CD14-positive monocyte (primary cell): ENCODE measurements at regions not wholly inside any gene's neighbourhood (a gene's known extent, or its start where the extent isn't known, plus 50 kb on each side); places are given as distances from the start of the nearest gene placed in this dataset.

Source experiments
- DNase-seq, 3 donors: peaks; one replicate each; pipeline ENCODE4 v3.0.0-alpha.2; 2011 to 2022
- H2AFZ ChIP-seq: 2 replicates; pipeline ENCODE4 v1.6.0; 2012; ENCODE audit warnings: mild to moderate bottlenecking, low read depth, low read length, inconsistent platforms; ENCODE audit not compliant: insufficient read depth, poor library complexity, severe bottlenecking
- H3K27ac ChIP-seq, 2 donors: 1 replicate in 1 of 2; 2 replicates in 1 of 2; pipeline ENCODE4 v1.5.1; 2012 to 2013; ENCODE audit warnings: low read length in 2 of 2, control low read depth in 1 of 2, inconsistent platforms in 1 of 2, low read depth in 1 of 2, mild to moderate bottlenecking in 1 of 2
- H3K27me3 ChIP-seq, 2 donors: one replicate each; pipeline versions ENCODE4 v1.6.0 to v1.6.1; 2011 to 2013; ENCODE audit warnings: low read length in 2 of 2; ENCODE audit not compliant: control insufficient read depth in 2 of 2, insufficient read depth in 2 of 2
- H3K36me3 ChIP-seq, 2 donors: replicated peaks in 1 of 2; 1 replicate in 1 of 2; 2 replicates in 1 of 2; pipeline versions ENCODE4 v1.5.1 to v1.6.1; 2012 to 2013; ENCODE audit warnings: low read length in 2 of 2, control low read depth in 1 of 2, inconsistent platforms in 1 of 2, mild to moderate bottlenecking in 1 of 2; ENCODE audit not compliant: insufficient read depth in 2 of 2, control insufficient read depth in 1 of 2
- H3K4me1 ChIP-seq, 2 donors: 1 replicate in 1 of 2; 2 replicates in 1 of 2; pipeline versions ENCODE4 v1.5.1 to v1.6.1; 2012 to 2013; ENCODE audit warnings: low read length in 2 of 2, control low read depth in 1 of 2, inconsistent platforms in 1 of 2, mild to moderate bottlenecking in 1 of 2, moderate library complexity in 1 of 2; ENCODE audit not compliant: insufficient read depth in 2 of 2, control insufficient read depth in 1 of 2
- H3K4me2 ChIP-seq: replicated peaks from 2 replicates; pipeline ENCODE3; 2012; ENCODE audit warnings: low read length, moderate library complexity, mild to moderate bottlenecking; ENCODE audit not compliant: poor library complexity, severe bottlenecking; ENCODE audit errors: extremely low read depth
- H3K4me3 ChIP-seq, 3 experiments: fragments of 200-600 bp in 1 of 3; sonication (generic) in 1 of 3; replicated peaks in 1 of 3; 1 replicate in 2 of 3; 2 replicates in 1 of 3; pipeline ENCODE4 v1.5.1; 2011 to 2013; ENCODE audit warnings: low read length in 3 of 3, mild to moderate bottlenecking in 3 of 3, control low read depth in 2 of 3, low read depth in 2 of 3, inconsistent platforms in 1 of 3, moderate library complexity in 1 of 3
- H3K79me2 ChIP-seq: 2 replicates; pipeline ENCODE4 v1.6.0; 2012; ENCODE audit warnings: mild to moderate bottlenecking, control low read depth, inconsistent platforms, low read length, moderate library complexity; ENCODE audit not compliant: insufficient read depth
- H3K9ac ChIP-seq: 2 replicates; pipeline ENCODE4 v1.6.0; 2017; ENCODE audit warnings: low read length, mild to moderate bottlenecking; ENCODE audit not compliant: insufficient read depth, poor library complexity, severe bottlenecking
- H3K9me3 ChIP-seq, 2 donors: replicated peaks in 1 of 2; 1 replicate in 1 of 2; 2 replicates in 1 of 2; pipeline versions ENCODE4 v1.5.1 to v1.6.1; 2012 to 2013; ENCODE audit warnings: low read length in 2 of 2, control low read depth in 1 of 2; ENCODE audit not compliant: control insufficient read depth in 1 of 2, insufficient read depth in 1 of 2
- H4K20me1 ChIP-seq: 2 replicates; pipeline ENCODE4 v1.6.0; 2012; ENCODE audit warnings: mild to moderate bottlenecking, low read length, control low read depth, moderate library complexity; ENCODE audit not compliant: insufficient read depth
- H3K27ac Mint-ChIP-seq, 7 donors: one replicate each; pipeline ENCODE4 v1.8.0; 2020; ENCODE audit warnings: mild to moderate bottlenecking in 7 of 7, mixed read lengths in 7 of 7, moderate library complexity in 6 of 7, inconsistent platforms in 2 of 7
- H3K27me3 Mint-ChIP-seq, 3 donors: one replicate each; pipeline ENCODE4 v1.8.0; 2021 to 2022; ENCODE audit warnings: low read depth in 3 of 3, mild to moderate bottlenecking in 3 of 3, mixed read lengths in 3 of 3, moderate library complexity in 3 of 3, inconsistent platforms in 1 of 3
- H3K36me3 Mint-ChIP-seq, 2 donors: one replicate each; pipeline ENCODE4 v1.8.0; 2020; ENCODE audit warnings: mixed read lengths in 2 of 2, inconsistent platforms in 1 of 2, mild to moderate bottlenecking in 1 of 2
- H3K4me1 Mint-ChIP-seq: one replicate; pipeline ENCODE4 v1.8.0; 2020; ENCODE audit warnings: mild to moderate bottlenecking, mixed read lengths
- H3K4me3 Mint-ChIP-seq, 2 donors: one replicate each; pipeline ENCODE4 v1.8.0; 2020; ENCODE audit warnings: mild to moderate bottlenecking in 2 of 2, mixed read lengths in 2 of 2, moderate library complexity in 1 of 2
- H3K9me3 Mint-ChIP-seq, 7 donors: one replicate each; pipeline ENCODE4 v1.8.0; 2020 to 2022; ENCODE audit warnings: mixed read lengths in 7 of 7, mild to moderate bottlenecking in 6 of 7, moderate library complexity in 6 of 7, inconsistent platforms in 2 of 7
- CTCF ChIP-seq: fragments of 200-600 bp; IDR thresholded peaks from one replicate; pipeline ENCODE4 v1.8.0; 2022; ENCODE audit warnings: antibody characterized with exemption, mild to moderate bottlenecking
- WGBS: methylation state at CpG from one replicate; pipeline ENCODE4 v1.1.5; 2013; ENCODE audit warnings: missing lambda C conversion rate; ENCODE audit not compliant: insufficient coverage; 5-methylcytosine and 5-hydroxymethylcytosine counted together
- intact Hi-C, 2 donors: fragments of 100-400 bp; cut with micrococcal nuclease; formaldehyde crosslinking; loops; one replicate each; pipeline versions ENCODE4 v1.15.0 to v1.15.1; 2023

GRCh38 chr18:38263066-38263465 lies 697.5 kb upstream of the CELF4 start:
- DNase-seq: no peak
- Histone ChIP-seq H3K4me1 (no peaks in the 10 kb centered on the region), H2AFZ (no peak overlapping the region), H3K36me3 (no peaks in the 10 kb centered on the region), H4K20me1 (no peaks in the 10 kb centered on the region), H3K4me3 (no peak overlapping the region), H3K9me3 (no peaks in the 10 kb centered on the region), H3K9ac (no peak overlapping the region), H3K79me2 (no peaks in the 10 kb centered on the region), H3K27ac (no peak overlapping the region), H3K27me3 (no peaks in the 10 kb centered on the region), H3K4me2 (no peak overlapping the region)
- no peak for TF ChIP-seq CTCF
- Mint-ChIP-seq H3K27ac (no peak overlapping the region), H3K27me3 (no peaks in the 10 kb centered on the region), H3K9me3 (peaks cover 0 to 12% (median 2%) of the 10 kb centered on the region in 7 donors), H3K4me3 (no peak overlapping the region), H3K36me3 (no peaks in the 10 kb centered on the region), H3K4me1 (no peaks in the 10 kb centered on the region)
- no CpG with 5 or more reads among the region's 2 CpGs for WGBS
- intact Hi-C loops: no loop called here

- H3K27ac ChIP-seq: no peak overlapping the region
- H3K4me2 ChIP-seq: no peak overlapping the region
- H3K27me3 Mint-ChIP-seq: no peaks in the 10 kb centered on the region
- no peak for DNase-seq
- no peaks in the 10 kb centered on the region for H3K4me1 ChIP-seq
- no peaks in the 10 kb centered on the region for H3K27me3 ChIP-seq
- no peaks in the 10 kb centered on the region for H3K4me1 Mint-ChIP-seq
- H2AFZ ChIP-seq: no peak overlapping the region
- H3K36me3 Mint-ChIP-seq: no peaks in the 10 kb centered on the region
- H3K4me3 ChIP-seq: no peak overlapping the region
- no peaks in the 10 kb centered on the region for H3K9me3 ChIP-seq
- intact Hi-C loops: no loop called here
- TF ChIP-seq CTCF: no peak
- no peak overlapping the region for H3K9ac ChIP-seq
- no peaks in the 10 kb centered on the region for H3K79me2 ChIP-seq
- H3K9me3 Mint-ChIP-seq: peaks cover 0 to 9% (median 3%) of the 10 kb centered on the region in 7 donors
- H3K36me3 ChIP-seq: no peaks in the 10 kb centered on the region
- H3K4me3 Mint-ChIP-seq: no peak overlapping the region
- H4K20me1 ChIP-seq: no peaks in the 10 kb centered on the region
- no peak overlapping the region for H3K27ac Mint-ChIP-seq
Observed at GRCh38 chr18:38262661-38263060, 697.1 kb upstream of the CELF4 start.
